ENCODE measurements at regions not wholly inside any gene's neighbourhood (a gene's known extent, or its start where the extent isn't known, plus 50 kb on each side); places are given as distances from the start of the nearest gene placed in this dataset.

DNA sequence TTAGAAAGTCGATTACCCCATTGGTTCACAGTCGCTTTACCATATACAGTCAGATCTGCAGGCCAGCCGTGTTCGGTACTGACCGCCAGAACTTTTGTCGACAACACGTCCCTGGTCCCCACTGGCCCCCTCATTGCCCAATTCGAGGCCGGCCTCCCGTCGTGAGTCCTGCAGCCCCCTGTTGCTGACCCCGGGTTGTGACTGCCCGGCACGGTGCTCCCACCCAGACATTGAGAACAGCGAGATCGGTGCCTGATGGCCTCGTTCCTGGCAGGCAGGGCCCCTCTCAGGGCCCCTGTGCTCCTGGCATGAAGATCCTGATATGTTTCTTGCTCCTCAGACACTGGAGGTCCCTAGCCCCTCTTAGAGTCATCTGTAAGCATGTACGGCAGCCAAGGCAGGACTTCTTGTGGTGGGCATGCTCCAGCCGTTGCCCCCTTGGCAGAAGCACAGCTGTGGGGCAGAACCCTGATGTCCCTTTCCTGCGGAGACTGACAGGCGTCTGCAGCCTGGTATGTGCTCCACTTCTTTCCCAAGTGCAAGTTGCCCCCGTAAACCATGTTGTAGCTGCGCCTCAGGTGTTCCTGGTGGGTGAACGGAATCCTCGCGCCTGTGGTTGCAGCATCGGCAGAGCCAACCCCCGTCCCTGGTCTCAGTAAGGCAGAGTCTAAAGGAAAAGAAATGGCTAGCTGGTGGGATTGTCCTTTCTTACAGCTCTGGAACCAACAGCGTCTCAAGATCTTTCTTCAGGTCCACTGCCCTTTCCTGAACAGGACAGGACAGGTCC is 123.2 kb upstream of the SPACA7 start:
- no peak for TF ChIP-seq POLR2AphosphoS5 (IDR thresholded peaks at IDR 0.05)
- TF ChIP-seq, protein P1, sequence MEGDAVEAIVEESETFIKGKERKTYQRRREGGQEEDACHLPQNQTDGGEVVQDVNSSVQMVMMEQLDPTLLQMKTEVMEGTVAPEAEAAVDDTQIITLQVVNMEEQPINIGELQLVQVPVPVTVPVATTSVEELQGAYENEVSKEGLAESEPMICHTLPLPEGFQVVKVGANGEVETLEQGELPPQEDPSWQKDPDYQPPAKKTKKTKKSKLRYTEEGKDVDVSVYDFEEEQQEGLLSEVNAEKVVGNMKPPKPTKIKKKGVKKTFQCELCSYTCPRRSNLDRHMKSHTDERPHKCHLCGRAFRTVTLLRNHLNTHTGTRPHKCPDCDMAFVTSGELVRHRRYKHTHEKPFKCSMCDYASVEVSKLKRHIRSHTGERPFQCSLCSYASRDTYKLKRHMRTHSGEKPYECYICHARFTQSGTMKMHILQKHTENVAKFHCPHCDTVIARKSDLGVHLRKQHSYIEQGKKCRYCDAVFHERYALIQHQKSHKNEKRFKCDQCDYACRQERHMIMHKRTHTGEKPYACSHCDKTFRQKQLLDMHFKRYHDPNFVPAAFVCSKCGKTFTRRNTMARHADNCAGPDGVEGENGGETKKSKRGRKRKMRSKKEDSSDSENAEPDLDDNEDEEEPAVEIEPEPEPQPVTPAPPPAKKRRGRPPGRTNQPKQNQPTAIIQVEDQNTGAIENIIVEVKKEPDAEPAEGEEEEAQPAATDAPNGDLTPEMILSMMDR (IDR thresholded peaks at IDR 0.05; ENCODE audit: poor library complexity, severe bottlenecking) = no peak
- no peak for TF ChIP-seq EZH2 (IDR thresholded peaks at IDR 0.05; ENCODE audit: borderline replicate concordance, insufficient read depth, low read length, poor library complexity, severe bottlenecking)
- no peak for TF ChIP-seq RAD21 (conservative IDR thresholded peaks at IDR 0.05)
- no peak for TF ChIP-seq EP300 (conservative IDR thresholded peaks at IDR 0.05; ENCODE audit: poor library complexity, severe bottlenecking)
- no peak for TF ChIP-seq MXI1 (conservative IDR thresholded peaks at IDR 0.05; ENCODE audit: poor library complexity, severe bottlenecking)
- no peak for TF ChIP-seq SMC3 (conservative IDR thresholded peaks at IDR 0.05; ENCODE audit: poor library complexity)

Measured in neural cell (in vitro differentiated cells).